ENCODE measurements at regions not wholly inside any gene's neighbourhood (a gene's known extent, or its start where the extent isn't known, plus 50 kb on each side); places are given as distances from the start of the nearest gene placed in this dataset.

DNA sequence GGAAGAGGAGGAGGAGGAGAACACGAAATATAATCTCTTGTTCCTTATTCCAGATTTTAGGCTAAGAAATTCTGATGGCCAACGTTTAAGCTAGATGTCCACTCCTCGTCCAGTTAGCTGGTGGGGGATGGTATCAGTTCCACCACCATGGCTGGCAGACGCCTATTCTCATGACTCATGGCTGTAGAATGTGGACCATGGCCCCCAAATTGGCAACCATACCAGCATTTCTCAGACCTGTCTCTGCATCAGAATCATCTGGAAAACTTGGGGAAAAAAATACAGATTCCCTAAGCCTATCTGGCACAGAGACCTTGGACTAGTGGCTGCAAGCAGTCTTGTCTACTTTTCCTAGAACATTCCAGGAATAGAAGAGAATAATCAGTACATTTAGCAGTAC lies 267.7 kb upstream of the SIX2 start:
- TF ChIP-seq, protein P1, sequence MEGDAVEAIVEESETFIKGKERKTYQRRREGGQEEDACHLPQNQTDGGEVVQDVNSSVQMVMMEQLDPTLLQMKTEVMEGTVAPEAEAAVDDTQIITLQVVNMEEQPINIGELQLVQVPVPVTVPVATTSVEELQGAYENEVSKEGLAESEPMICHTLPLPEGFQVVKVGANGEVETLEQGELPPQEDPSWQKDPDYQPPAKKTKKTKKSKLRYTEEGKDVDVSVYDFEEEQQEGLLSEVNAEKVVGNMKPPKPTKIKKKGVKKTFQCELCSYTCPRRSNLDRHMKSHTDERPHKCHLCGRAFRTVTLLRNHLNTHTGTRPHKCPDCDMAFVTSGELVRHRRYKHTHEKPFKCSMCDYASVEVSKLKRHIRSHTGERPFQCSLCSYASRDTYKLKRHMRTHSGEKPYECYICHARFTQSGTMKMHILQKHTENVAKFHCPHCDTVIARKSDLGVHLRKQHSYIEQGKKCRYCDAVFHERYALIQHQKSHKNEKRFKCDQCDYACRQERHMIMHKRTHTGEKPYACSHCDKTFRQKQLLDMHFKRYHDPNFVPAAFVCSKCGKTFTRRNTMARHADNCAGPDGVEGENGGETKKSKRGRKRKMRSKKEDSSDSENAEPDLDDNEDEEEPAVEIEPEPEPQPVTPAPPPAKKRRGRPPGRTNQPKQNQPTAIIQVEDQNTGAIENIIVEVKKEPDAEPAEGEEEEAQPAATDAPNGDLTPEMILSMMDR (IDR thresholded peaks at IDR 0.05): no peak
- no peak for TF ChIP-seq POLR2A (IDR thresholded peaks at IDR 0.05)

All from esophagus squamous epithelium (tissue), 4 donors.